Right cardiac atrium (tissue), 5 donors: ENCODE measurements at regions not wholly inside any gene's neighbourhood (a gene's known extent, or its start where the extent isn't known, plus 50 kb on each side); places are given as distances from the start of the nearest gene placed in this dataset.

Source experiments
- ATAC-seq, 2 donors: fragments of 200-7000 bp; cut with Tn5 transposase; one replicate each; pipeline versions ENCODE4 v1.8.0 to v1.9.1; 2020; ENCODE audit warnings: moderate library complexity in 2 of 2, mild to moderate bottlenecking in 1 of 2
- DNase-seq, 3 donors: peaks; one replicate each; pipeline ENCODE4 v3.0.0-alpha.2; 2020
- H3K27ac ChIP-seq: one replicate; pipeline ENCODE4 v1.5.1; 2013; ENCODE audit warnings: mild to moderate bottlenecking, low read length, control low read depth, moderate library complexity
- H3K27me3 ChIP-seq: one replicate; pipeline ENCODE4 v1.6.1; 2013; ENCODE audit not compliant: control insufficient read depth, insufficient read depth
- H3K4me1 ChIP-seq: one replicate; pipeline ENCODE4 v1.6.1; 2013; ENCODE audit warnings: low read length; ENCODE audit not compliant: control insufficient read depth, insufficient read depth
- H3K4me3 ChIP-seq: one replicate; pipeline ENCODE4 v1.5.1; 2013; ENCODE audit warnings: low read length, control low read depth
- H3K9me3 ChIP-seq: one replicate; pipeline ENCODE4 v1.6.1; 2013; ENCODE audit warnings: low read length; ENCODE audit not compliant: control insufficient read depth
- WGBS: extraction: QIAGEN DNeasy Blood & Tissue Kit; methylation state at CpG from one replicate; pipeline ENCODE4 v1.1.7; 2013; 5-methylcytosine and 5-hydroxymethylcytosine counted together
- intact Hi-C, 4 donors: fragments of 100-400 bp; cut with DNase I; formaldehyde crosslinking; loops; one replicate each; pipeline versions ENCODE4 v1.11.0 to v1.14.0; 2022 to 2023
- donor health status: healthy with polysubstance abuse.
- donor health status: DM: no; HTN: yes; CAD: no.
- donor health status: DM: no; HTN: no; CAD: no.
- donor health status: DM: no; HTN: yes; CAD: no; lungs with severe emphysema.
- donor health status: DM: yes; HTN: yes; CAD: no.

GRCh38 chr15:29890336-29891095 is 68.2 kb upstream of the TJP1 start:
- Histone ChIP-seq H3K9me3 (no peaks in the 10 kb centered on the region), H3K27me3 (no peaks in the 10 kb centered on the region), H3K27ac (no peak overlapping the region), H3K4me3 (no peak overlapping the region), H3K4me1 (peaks cover 7% of the 10 kb centered on the region)
- WGBS = 67% methylated on average over 6 of the region's 6 CpGs
- DNase-seq = no peak
- no peak for ATAC-seq
- intact Hi-C loops = no loop called here

GRCh38 chr15:29889542-29890329 is 67.5 kb upstream of the TJP1 start:
- 46% methylated on average over 11 of the region's 11 CpGs for WGBS
- Histone ChIP-seq H3K4me1 (peaks cover 7% of the 10 kb centered on the region), H3K27ac (peak overlapping the region; percentile 42), H3K4me3 (no peak overlapping the region), H3K27me3 (no peaks in the 10 kb centered on the region), H3K9me3 (no peaks in the 10 kb centered on the region)
- ATAC-seq = peak; percentile 72 to 78
- DNase-seq = no peak
- intact Hi-C loops = loop anchor here in 1 of 4 donors (10.0 kb wide), 1 partner anchor 65 kb away; the partner anchor contains the start of gene TJP1

GRCh38 chr15:29888646-29889045 is 66.4 kb upstream of the TJP1 start:
- Histone ChIP-seq H3K27me3 (no peaks in the 10 kb centered on the region), H3K4me1 (peaks cover 7% of the 10 kb centered on the region), H3K9me3 (no peaks in the 10 kb centered on the region), H3K27ac (peak overlapping the region; percentile 87), H3K4me3 (no peak overlapping the region)
- ATAC-seq (peak; percentile 89 to 93), DNase-seq (peak; percentile 23 to 69 (median 64))
- intact Hi-C loops = loop anchor here in 1 of 4 donors (10.0 kb wide), 1 partner anchor 64 kb away; the partner anchor contains the start of gene TJP1
- WGBS = 36% methylated on average over 5 of the region's 5 CpGs

- Histone ChIP-seq H3K4me3 (no peak overlapping the region), H3K27me3 (no peaks in the 10 kb centered on the region), H3K27ac (no peak overlapping the region), H3K9me3 (no peaks in the 10 kb centered on the region), H3K4me1 (peaks cover 7% of the 10 kb centered on the region)
- intact Hi-C loops = loop anchor here in 1 of 4 donors (10.0 kb wide), 1 partner anchor 63 kb away; the partner anchor contains the start of gene TJP1
- DNase-seq (no peak), ATAC-seq (no peak)
- 58% methylated on average over 2 of the region's 2 CpGs for WGBS
These were observed 65.5 kb upstream of the TJP1 start for GRCh38 chr15:29887721-29888120.

GRCh38 chr15:29885183-29885582 is 62.9 kb upstream of the TJP1 start:
- peaks cover 9% of the 10 kb centered on the region for H3K4me1 ChIP-seq
- H3K27me3 ChIP-seq = no peaks in the 10 kb centered on the region
- no peak for DNase-seq
- ATAC-seq = peak; percentile 25 to 76
- H3K4me3 ChIP-seq = no peak overlapping the region
- intact Hi-C loops = loop anchor here in 1 of 4 donors (10.0 kb wide), 1 partner anchor 60 kb away; the partner anchor contains the start of gene TJP1
- H3K9me3 ChIP-seq = no peaks in the 10 kb centered on the region
- WGBS = 49% methylated on average over 3 of the region's 3 CpGs
- H3K27ac ChIP-seq = no peak overlapping the region

- no peak for DNase-seq
- intact Hi-C loops = loop anchor here in 1 of 4 donors (10.0 kb wide), 1 partner anchor 58 kb away; the partner anchor contains the start of gene TJP1
- Histone ChIP-seq H3K27me3 (no peaks in the 10 kb centered on the region), H3K4me1 (peaks cover 3% of the 10 kb centered on the region), H3K9me3 (no peaks in the 10 kb centered on the region), H3K27ac (no peak overlapping the region), H3K4me3 (no peak overlapping the region)
- ATAC-seq = peak in 1 of 2 donors; percentile 55
- WGBS = 43% methylated on average over 3 of the region's 3 CpGs
These were observed 60.9 kb upstream of the TJP1 start for GRCh38 chr15:29883126-29883525.

- H3K27me3 ChIP-seq = no peaks in the 10 kb centered on the region
- no peak overlapping the region for H3K4me3 ChIP-seq
- intact Hi-C loops = loop anchor here in 1 of 4 donors (10.0 kb wide), 1 partner anchor 56 kb away; the partner anchor contains the start of gene TJP1
- H3K27ac ChIP-seq = no peak overlapping the region
- peaks cover 3% of the 10 kb centered on the region for H3K4me1 ChIP-seq
- WGBS = 92% methylated on average over 4 of the region's 4 CpGs
- DNase-seq (no peak), ATAC-seq (no peak)
- no peaks in the 10 kb centered on the region for H3K9me3 ChIP-seq
These were observed 58.6 kb upstream of the TJP1 start for GRCh38 chr15:29880886-29881285.

GRCh38 chr15:29880341-29880740 is 58.1 kb upstream of the TJP1 start:
- ATAC-seq = no peak
- intact Hi-C loops = loop anchor here in 1 of 4 donors (10.0 kb wide), 1 partner anchor 56 kb away; the partner anchor contains the start of gene TJP1
- 84% methylated on average over 3 of the region's 3 CpGs for WGBS

GRCh38 chr15:29874977-29875376 is 52.7 kb upstream of the TJP1 start:
- WGBS = 73% methylated on average over 1 of the region's 1 CpG
- no peak for DNase-seq
- Histone ChIP-seq H3K4me3 (no peak overlapping the region), H3K27me3 (no peaks in the 10 kb centered on the region), H3K4me1 (peaks cover 20% of the 10 kb centered on the region), H3K27ac (no peak overlapping the region), H3K9me3 (no peaks in the 10 kb centered on the region)
- ATAC-seq = no peak
- intact Hi-C loops = no loop called here

More at GRCh38 chr15:29880341-29880740, 58.1 kb upstream of the TJP1 start:
- DNase-seq = no peak
- H3K27ac ChIP-seq = no peak overlapping the region
- H3K27me3 ChIP-seq = no peaks in the 10 kb centered on the region
- no peaks in the 10 kb centered on the region for H3K9me3 ChIP-seq
- peaks cover 3% of the 10 kb centered on the region for H3K4me1 ChIP-seq
- no peak overlapping the region for H3K4me3 ChIP-seq

GRCh38 chr15:29873947-29874411 is 51.7 kb upstream of the TJP1 start:
- Histone ChIP-seq H3K27me3 (no peaks in the 10 kb centered on the region), H3K4me1 (peaks cover 20% of the 10 kb centered on the region), H3K9me3 (no peaks in the 10 kb centered on the region), H3K27ac (no peak overlapping the region), H3K4me3 (no peak overlapping the region)
- no peak for ATAC-seq
- intact Hi-C loops = no loop called here
- no peak for DNase-seq
- 86% methylated on average over 9 of the region's 9 CpGs for WGBS

- DNase-seq (no peak), ATAC-seq (no peak)
- intact Hi-C loops = no loop called here
- Histone ChIP-seq H3K27me3 (no peaks in the 10 kb centered on the region), H3K4me3 (no peak overlapping the region), H3K27ac (no peak overlapping the region), H3K9me3 (no peaks in the 10 kb centered on the region), H3K4me1 (peaks cover 20% of the 10 kb centered on the region)
- WGBS = 83% methylated on average over 3 of the region's 3 CpGs
These were observed 51.0 kb upstream of the TJP1 start for GRCh38 chr15:29873264-29873663.
